IMR-90 (cell line): ENCODE measurements at regions not wholly inside any gene's neighbourhood (a gene's known extent, or its start where the extent isn't known, plus 50 kb on each side); places are given as distances from the start of the nearest gene placed in this dataset.

ENCODE experiments used
- ATAC-seq: fragments of 200-7000 bp; cut with Tn5 transposase; 2 replicates; pipeline ENCODE4 v1.9.1; 2020; ENCODE audit warnings: low read depth, mild to moderate bottlenecking, moderate library complexity
- BruUV-seq: library from RNA; stranded (reverse); fragments of 400-500 nt; replicated peaks from 2 replicates; lab custom pipeline; 2021; lab: Mats Ljungman, UMichigan
- CTCF ChIA-PET: fragments of 300-600 bp; formaldehyde crosslinking; extraction: SDS; loops from one replicate; lab custom pipeline; 2021; ENCODE audit warnings: antibody characterized with exemption; lab: Yijun Ruan, JAX
- POLR2A ChIA-PET: fragments of 300-600 bp; sonication (Branson Sonifier 250); formaldehyde crosslinking; loops from one replicate; lab custom pipeline; 2022; ENCODE audit warnings: antibody characterized with exemption; ENCODE audit not compliant: unreplicated experiment; lab: Charles Lee
- DNase-seq: peaks from one replicate; pipeline ENCODE4 v3.0.0; 2013
- H2AFZ ChIP-seq: replicated peaks from 2 replicates; pipeline ENCODE3; 2013; ENCODE audit warnings: low read length, mild to moderate bottlenecking; ENCODE audit not compliant: poor library complexity
- H2AK5ac ChIP-seq: 2 replicates; pipeline ENCODE4 v1.6.1; 2013; ENCODE audit warnings: low read depth, low read length, inconsistent platforms
- H2AK9ac ChIP-seq: replicated peaks from 2 replicates; pipeline ENCODE3; 2013; ENCODE audit warnings: mild to moderate bottlenecking, low read depth, low read length, moderate library complexity; ENCODE audit not compliant: poor library complexity
- H2BK120ac ChIP-seq: 2 replicates; pipeline ENCODE4 v1.6.1; 2013; ENCODE audit warnings: low read depth, low read length, inconsistent platforms
- H2BK15ac ChIP-seq: 3 replicates; pipeline ENCODE4 v1.6.1; 2013; ENCODE audit warnings: low read depth, low read length, inconsistent platforms
- H2BK20ac ChIP-seq: 2 replicates; pipeline ENCODE4 v1.6.1; 2013; ENCODE audit warnings: low read depth, mild to moderate bottlenecking, inconsistent platforms, low read length, moderate library complexity
- H2BK5ac ChIP-seq: 2 replicates; pipeline ENCODE4 v1.6.1; 2013; ENCODE audit warnings: mild to moderate bottlenecking, low read depth, low read length, inconsistent platforms; ENCODE audit not compliant: poor library complexity, severe bottlenecking
- H3K14ac ChIP-seq: replicated peaks from 2 replicates; pipeline ENCODE4 v1.6.1; 2013; ENCODE audit warnings: low read depth, low read length, inconsistent platforms
- H3K18ac ChIP-seq: 2 replicates; pipeline ENCODE4 v1.6.1; 2013; ENCODE audit warnings: low read depth, low read length, control low read depth
- H3K23ac ChIP-seq: 2 replicates; pipeline ENCODE4 v1.6.1; 2013; ENCODE audit warnings: low read depth, low read length, inconsistent platforms
- H3K27ac ChIP-seq: 2 replicates; pipeline ENCODE4 v1.5.1; 2013; ENCODE audit warnings: mild to moderate bottlenecking, control low read depth, low read length; ENCODE audit not compliant: insufficient read depth
- H3K27me3 ChIP-seq: 2 replicates; pipeline ENCODE4 v1.6.1; 2013; ENCODE audit warnings: low read length; ENCODE audit not compliant: control insufficient read depth, insufficient read depth
- H3K36me3 ChIP-seq: 2 replicates; pipeline ENCODE4 v1.6.1; 2013; ENCODE audit warnings: low read length, mixed read lengths; ENCODE audit not compliant: control insufficient read depth, insufficient read depth
- H3K4ac ChIP-seq: 2 replicates; pipeline ENCODE4 v1.6.1; 2013; ENCODE audit warnings: low read depth, low read length, inconsistent platforms
- H3K4me1 ChIP-seq: 2 replicates; pipeline ENCODE4 v1.6.1; 2013; ENCODE audit warnings: low read length, mixed read lengths; ENCODE audit not compliant: control insufficient read depth, insufficient read depth
- H3K4me2 ChIP-seq: 2 replicates; pipeline ENCODE4 v1.6.1; 2013; ENCODE audit warnings: low read depth, mild to moderate bottlenecking, control low read depth, low read length, moderate library complexity
- H3K4me3 ChIP-seq: 2 replicates; pipeline ENCODE4 v1.5.1; 2013; ENCODE audit warnings: low read depth, mild to moderate bottlenecking, control low read depth, low read length, moderate library complexity; ENCODE audit not compliant: insufficient read depth
- H3K56ac ChIP-seq: 2 replicates; pipeline ENCODE4 v1.6.1; 2013; ENCODE audit warnings: low read length, inconsistent platforms; ENCODE audit not compliant: insufficient read depth; ENCODE audit errors: extremely low read depth
- H3K79me1 ChIP-seq, 2 experiments: 2 replicates each; pipeline ENCODE4 v1.6.1; 2013; ENCODE audit warnings: low read length in 2 of 2, inconsistent platforms in 1 of 2, low read depth in 1 of 2
- H3K9ac ChIP-seq: 2 replicates; pipeline ENCODE4 v1.6.1; 2013; ENCODE audit warnings: low read depth, low read length, control low read depth
- H3K9me1 ChIP-seq: 2 replicates; pipeline ENCODE4 v1.6.1; 2013; ENCODE audit warnings: low read length, inconsistent platforms; ENCODE audit not compliant: insufficient read depth
- H3K9me3 ChIP-seq: 2 replicates; pipeline ENCODE4 v1.6.1; 2013; ENCODE audit warnings: low read length; ENCODE audit not compliant: control insufficient read depth, insufficient read depth
- H4K20me1 ChIP-seq: 2 replicates; pipeline ENCODE4 v1.6.1; 2013; ENCODE audit warnings: low read length, inconsistent platforms; ENCODE audit not compliant: insufficient read depth
- H4K5ac ChIP-seq: 2 replicates; pipeline ENCODE4 v1.6.1; 2013; ENCODE audit warnings: mild to moderate bottlenecking, low read depth, low read length, control low read depth
- H4K8ac ChIP-seq, 2 experiments: 2 replicates each; pipeline ENCODE4 v1.6.1; 2013; ENCODE audit warnings: low read depth in 2 of 2, low read length in 2 of 2, control low read depth in 1 of 2, inconsistent platforms in 1 of 2
- H4K91ac ChIP-seq: 2 replicates; pipeline ENCODE4 v1.6.1; 2013; ENCODE audit warnings: low read depth, low read length, inconsistent platforms; ENCODE audit not compliant: insufficient read depth
- CEBPB ChIP-seq: IDR thresholded peaks from 2 replicates; pipeline ENCODE4 v1.6.1; 2012; ENCODE audit warnings: low read depth, low read length, improper control_type of control experiment
- FOS ChIP-seq: fragments of 150-350 bp; IDR thresholded peaks from 2 replicates; pipeline ENCODE4 v1.6.1; 2016; ENCODE audit warnings: low read depth, low read length
- SMC3 ChIP-seq: fragments of 150-350 bp; IDR thresholded peaks from 2 replicates; pipeline ENCODE4 v1.6.1; 2016; ENCODE audit warnings: low read depth, mild to moderate bottlenecking, antibody characterized with exemption, low read length, moderate library complexity
- USF2 ChIP-seq: fragments of 150-350 bp; IDR thresholded peaks from 2 replicates; pipeline ENCODE4 v1.6.1; 2017; ENCODE audit warnings: mild to moderate bottlenecking, antibody characterized with exemption, low read length, low read depth
- WGBS, 2 experiments: methylation state at CpG; one replicate each; pipeline versions ENCODE4 v1.1.5 to v1.1.7; 2013; ENCODE audit warnings: missing lambda C conversion rate in 2 of 2; ENCODE audit not compliant: insufficient read length in 1 of 2; ENCODE audit errors: extremely low coverage in 2 of 2; 5-methylcytosine and 5-hydroxymethylcytosine counted together
- dilution Hi-C: fragments of 300-500 bp; cut with HindIII; formaldehyde crosslinking; loops from one replicate; pipeline ENCODE4 v1.14.3; 2018; ENCODE audit warnings: low sequenced_read_pairs; ENCODE audit not compliant: unreplicated experiment
- in situ Hi-C: fragments of 300-500 bp; cut with MboI; formaldehyde crosslinking; loops from 3 replicates; pipeline ENCODE4 v1.14.3; 2019; ENCODE audit warnings: low sequenced_read_pairs, inconsistent platforms, mixed read lengths
- intact Hi-C: fragments of 100-400 bp; cut with micrococcal nuclease; formaldehyde crosslinking; loops from 2 replicates; pipeline ENCODE4 v1.10.0; 2022
- TF ChIP-seq, protein P1 (sequence below): conservative IDR thresholded peaks from 2 replicates; pipeline ENCODE4 v1.5.1; 2012; ENCODE audit warnings: mild to moderate bottlenecking, low read depth, low read length, improper control_type of control experiment

DNA sequence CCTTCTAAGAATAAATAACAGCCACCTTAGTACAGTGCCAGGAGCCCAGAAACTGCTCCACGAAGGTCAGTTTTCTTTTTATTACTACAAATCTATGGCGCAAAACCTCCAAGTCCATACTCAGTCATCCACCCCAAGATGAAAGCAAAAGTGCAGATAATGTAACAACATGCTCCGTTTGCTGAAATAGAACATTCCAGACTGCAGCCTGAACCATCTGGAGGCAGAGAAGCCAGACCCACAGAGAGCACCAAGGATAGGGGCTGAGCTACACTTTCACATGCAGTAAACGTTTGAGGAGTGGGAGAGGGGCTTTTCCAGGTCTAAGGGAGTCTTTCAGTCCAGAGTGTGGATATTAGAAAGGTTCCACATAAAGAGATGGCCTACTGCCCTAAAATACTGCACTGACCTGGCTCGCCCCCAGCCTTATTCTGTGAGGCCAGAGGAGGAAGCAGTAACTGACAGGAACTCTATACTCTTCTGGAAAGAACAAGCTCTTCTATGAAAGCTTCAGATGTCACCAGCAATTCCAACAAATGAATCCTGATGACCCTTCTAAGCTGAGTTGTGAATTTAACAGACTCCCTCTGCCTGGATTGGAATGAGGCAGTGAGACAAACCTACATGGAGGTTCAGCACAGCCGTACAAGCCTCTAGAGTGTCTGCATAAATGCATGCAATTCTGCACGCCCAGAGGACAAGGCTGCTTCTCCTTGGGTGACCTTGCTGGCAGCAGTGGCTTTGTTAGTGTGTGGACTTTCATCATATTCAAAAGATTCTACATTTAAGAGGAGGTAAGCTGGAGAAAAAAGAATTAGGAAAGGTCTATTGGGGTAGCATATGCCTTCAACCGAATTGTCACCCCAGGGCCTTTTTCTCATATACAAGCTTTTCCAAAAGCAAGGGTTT, 153.9 kb upstream of the EGLN3 start (continued):
- no peak for TF ChIP-seq CEBPB

DNA sequence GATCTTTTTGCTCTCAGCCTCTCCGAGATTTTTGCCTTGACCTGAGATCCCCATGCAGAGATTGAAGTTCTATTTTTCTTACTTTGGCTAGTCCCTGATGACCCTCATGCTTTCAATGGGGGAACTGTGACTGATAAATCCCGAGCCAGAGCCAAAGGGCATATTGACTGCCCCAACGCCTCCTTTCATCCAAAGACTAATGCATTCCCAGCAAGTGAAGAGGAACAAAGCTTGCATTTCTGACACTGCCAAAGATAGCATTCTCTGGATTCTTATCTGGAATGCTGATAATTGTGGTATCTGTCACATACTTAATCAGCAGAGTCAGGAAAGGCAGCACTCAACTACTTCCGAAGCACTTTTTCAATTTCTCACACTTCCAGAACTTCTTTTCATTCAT, 152.3 kb upstream of the EGLN3 start:
- Histone ChIP-seq H3K36me3 (no peaks in the 10 kb centered on the region), H3K4ac (no peak overlapping the region), H3K9me1 (no peaks in the 10 kb centered on the region), H2BK120ac (no peak overlapping the region), H3K27me3 (peaks cover 8% of the 10 kb centered on the region; the same call in 1 of the 2 replicates), H2BK20ac (no peak overlapping the region), H3K27ac (no peak overlapping the region), H3K9me3 (no peaks in the 10 kb centered on the region), H3K56ac (no peak overlapping the region), H3K23ac (no peak overlapping the region), H2AFZ (no peak overlapping the region), H2BK5ac (no peak overlapping the region), H3K14ac (no peak overlapping the region), H2BK15ac (no peak overlapping the region), H4K20me1 (no peaks in the 10 kb centered on the region), H2AK9ac (no peak overlapping the region), H4K91ac (no peak overlapping the region), H3K4me1 (no peaks in the 10 kb centered on the region), H2AK5ac (no peak overlapping the region), H3K4me2 (no peak overlapping the region), H3K4me3 (no peak overlapping the region), H4K5ac (no peak overlapping the region), H3K18ac (no peak overlapping the region), H3K9ac (no peak overlapping the region), H4K8ac (no peak overlapping the region), H3K79me1 (no peaks in the 10 kb centered on the region)
- no TSS peak for BruUV-seq
- TF ChIP-seq, protein P1, sequence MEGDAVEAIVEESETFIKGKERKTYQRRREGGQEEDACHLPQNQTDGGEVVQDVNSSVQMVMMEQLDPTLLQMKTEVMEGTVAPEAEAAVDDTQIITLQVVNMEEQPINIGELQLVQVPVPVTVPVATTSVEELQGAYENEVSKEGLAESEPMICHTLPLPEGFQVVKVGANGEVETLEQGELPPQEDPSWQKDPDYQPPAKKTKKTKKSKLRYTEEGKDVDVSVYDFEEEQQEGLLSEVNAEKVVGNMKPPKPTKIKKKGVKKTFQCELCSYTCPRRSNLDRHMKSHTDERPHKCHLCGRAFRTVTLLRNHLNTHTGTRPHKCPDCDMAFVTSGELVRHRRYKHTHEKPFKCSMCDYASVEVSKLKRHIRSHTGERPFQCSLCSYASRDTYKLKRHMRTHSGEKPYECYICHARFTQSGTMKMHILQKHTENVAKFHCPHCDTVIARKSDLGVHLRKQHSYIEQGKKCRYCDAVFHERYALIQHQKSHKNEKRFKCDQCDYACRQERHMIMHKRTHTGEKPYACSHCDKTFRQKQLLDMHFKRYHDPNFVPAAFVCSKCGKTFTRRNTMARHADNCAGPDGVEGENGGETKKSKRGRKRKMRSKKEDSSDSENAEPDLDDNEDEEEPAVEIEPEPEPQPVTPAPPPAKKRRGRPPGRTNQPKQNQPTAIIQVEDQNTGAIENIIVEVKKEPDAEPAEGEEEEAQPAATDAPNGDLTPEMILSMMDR, result no peak
- no peak for TF ChIP-seq USF2
- no peak for TF ChIP-seq SMC3
- TF ChIP-seq FOS, result no peak
- dilution Hi-C loops, result no loop called here
- POLR2A ChIA-PET, result no interaction called here
- in situ Hi-C loops, result no loop called here
- 100% methylated on average over 1 of the region's 4 CpGs; no CpG with 5 or more reads in 1 of the 2 experiments for WGBS, 2 experiments
- no peak for DNase-seq
- CTCF ChIA-PET, result no interaction called here
- no peak for ATAC-seq
- intact Hi-C loops, result no loop called here
